Activated CD8-positive, alpha-beta T cell treated with anti-CD3 and anti-CD28 coated beads for 36 hours (primary cell): ENCODE measurements at regions not wholly inside any gene's neighbourhood (a gene's known extent, or its start where the extent isn't known, plus 50 kb on each side); places are given as distances from the start of the nearest gene placed in this dataset.

ENCODE experiments used
- ATAC-seq: fragments of 200-7000 bp; cut with Tn5 transposase; one replicate; pipeline ENCODE4 v1.10.0; 2021; ENCODE audit warnings: mild to moderate bottlenecking, moderate library complexity
- CTCF ChIA-PET: fragments of 350-600 bp; sonication (Branson Sonifier 250); formaldehyde crosslinking; loops from one replicate; lab custom pipeline; 2021; ENCODE audit warnings: antibody characterized with exemption; lab: Charles Lee
- POLR2A ChIA-PET: fragments of 350-600 bp; sonication (Branson Sonifier 250); formaldehyde crosslinking; loops from one replicate; lab custom pipeline; 2021; ENCODE audit warnings: antibody characterized with exemption; lab: Charles Lee
- DNase-seq: peaks from one replicate; pipeline ENCODE4 v3.0.0-alpha.2; 2020
- H3K27ac Mint-ChIP-seq: one replicate; pipeline ENCODE4 v1.8.0; 2021; ENCODE audit warnings: mild to moderate bottlenecking, mixed read lengths
- H3K27me3 Mint-ChIP-seq: one replicate; pipeline ENCODE4 v1.8.0; 2021; ENCODE audit warnings: mixed read lengths
- H3K36me3 Mint-ChIP-seq: one replicate; pipeline ENCODE4 v1.8.0; 2021; ENCODE audit warnings: low read depth, mixed read lengths
- H3K4me1 Mint-ChIP-seq: one replicate; pipeline ENCODE4 v1.8.0; 2021; ENCODE audit warnings: low read depth, mixed read lengths
- H3K4me3 Mint-ChIP-seq: one replicate; pipeline ENCODE4 v1.8.0; 2021; ENCODE audit warnings: mild to moderate bottlenecking, moderate library complexity, mixed read lengths
- H3K9me3 Mint-ChIP-seq: one replicate; pipeline ENCODE4 v1.8.0; 2021; ENCODE audit warnings: mixed read lengths
- CTCF ChIP-seq: fragments of 200-600 bp; IDR thresholded peaks from one replicate; pipeline ENCODE4 v1.8.0; 2022; ENCODE audit warnings: antibody characterized with exemption, mild to moderate bottlenecking
- intact Hi-C: fragments of 100-400 bp; cut with micrococcal nuclease; formaldehyde crosslinking; loops from one replicate; pipeline ENCODE4 v1.10.0; 2022

- ATAC-seq (no peak), DNase-seq (no peak)
- ChIA-PET CTCF (no interaction called here), POLR2A (interaction anchor here (0.7 kb wide), 1 partner anchor 132 kb away, joined by 3 read pairs; no protein-coding TSS in a partner anchor)
- H3K36me3 Mint-ChIP-seq, result no peaks in the 10 kb centered on the region
- H3K4me1 Mint-ChIP-seq, result no peaks in the 10 kb centered on the region
- no peak for TF ChIP-seq CTCF
- intact Hi-C loops, result no loop called here
- no peaks in the 10 kb centered on the region for H3K9me3 Mint-ChIP-seq
- H3K27me3 Mint-ChIP-seq, result peaks cover 4% of the 10 kb centered on the region
- no peak overlapping the region for H3K4me3 Mint-ChIP-seq
- no peak overlapping the region for H3K27ac Mint-ChIP-seq
Measured at GRCh38 chr10:78348411-78349164, 314.9 kb downstream of the RPS24 start.

- Mint-ChIP-seq H3K4me1 (no peaks in the 10 kb centered on the region), H3K4me3 (no peak overlapping the region), H3K27me3 (peaks cover 4% of the 10 kb centered on the region), H3K9me3 (no peaks in the 10 kb centered on the region), H3K36me3 (no peaks in the 10 kb centered on the region), H3K27ac (no peak overlapping the region)
- DNase-seq (no peak), ATAC-seq (no peak)
- ChIA-PET CTCF (no interaction called here), POLR2A (no interaction called here)
- intact Hi-C loops, result no loop called here
- TF ChIP-seq CTCF, result no peak
Measured at GRCh38 chr10:78349165-78349516, 315.5 kb downstream of the RPS24 start.

- no peak overlapping the region for H3K4me3 Mint-ChIP-seq
- ChIA-PET CTCF (no interaction called here), POLR2A (no interaction called here)
- intact Hi-C loops, result loop anchor here (5.0 kb wide), 1 partner anchor 67 kb away; no protein-coding TSS in a partner anchor
- H3K36me3 Mint-ChIP-seq, result no peaks in the 10 kb centered on the region
- H3K9me3 Mint-ChIP-seq, result no peaks in the 10 kb centered on the region
- TF ChIP-seq CTCF, result no peak
- H3K4me1 Mint-ChIP-seq, result no peaks in the 10 kb centered on the region
- ATAC-seq, result no peak
- H3K27ac Mint-ChIP-seq, result no peak overlapping the region
- no peak for DNase-seq
- H3K27me3 Mint-ChIP-seq, result peaks cover 4% of the 10 kb centered on the region
Measured at GRCh38 chr10:78349911-78350663, 316.4 kb downstream of the RPS24 start.

- TF ChIP-seq CTCF, result no peak
- ATAC-seq (no peak), DNase-seq (no peak)
- Mint-ChIP-seq H3K27me3 (peaks cover 4% of the 10 kb centered on the region), H3K27ac (no peak overlapping the region), H3K4me3 (no peak overlapping the region), H3K9me3 (no peaks in the 10 kb centered on the region), H3K4me1 (no peaks in the 10 kb centered on the region), H3K36me3 (no peaks in the 10 kb centered on the region)
- CTCF ChIA-PET, result interaction anchor here (1.4 kb wide), 1 partner anchor 9 kb away, joined by 4 read pairs; no protein-coding TSS in a partner anchor
- POLR2A ChIA-PET, result no interaction called here
- intact Hi-C loops, result loop anchor here (5.0 kb wide), 1 partner anchor 66 kb away; no protein-coding TSS in a partner anchor
Measured at GRCh38 chr10:78351283-78351682, 317.6 kb downstream of the RPS24 start.

GRCh38 chr10:78351809-78352208 is 318.1 kb downstream of the RPS24 start:
- no peaks in the 10 kb centered on the region for H3K4me1 Mint-ChIP-seq
- POLR2A ChIA-PET, result no interaction called here
- peaks cover 4% of the 10 kb centered on the region for H3K27me3 Mint-ChIP-seq
- ATAC-seq, result no peak
- intact Hi-C loops, result loop anchor here (5.0 kb wide), 1 partner anchor 65 kb away; no protein-coding TSS in a partner anchor
- H3K27ac Mint-ChIP-seq, result no peak overlapping the region
- no peaks in the 10 kb centered on the region for H3K9me3 Mint-ChIP-seq
- no peak for DNase-seq
- no peaks in the 10 kb centered on the region for H3K36me3 Mint-ChIP-seq
- CTCF ChIA-PET, result interaction anchor here (1.4 kb wide), 1 partner anchor 8 kb away, joined by 4 read pairs; no protein-coding TSS in a partner anchor
- TF ChIP-seq CTCF, result no peak
- H3K4me3 Mint-ChIP-seq, result no peak overlapping the region
